Left lobe of liver (tissue), 2 donors: ENCODE measurements at regions not wholly inside any gene's neighbourhood (a gene's known extent, or its start where the extent isn't known, plus 50 kb on each side); places are given as distances from the start of the nearest gene placed in this dataset.

Source experiments
- ATAC-seq: fragments of 200-7000 bp; cut with Tn5 transposase; one replicate; pipeline ENCODE4 v1.9.1; 2020; ENCODE audit warnings: mild to moderate bottlenecking, moderate library complexity
- DNase-seq: peaks from one replicate; pipeline ENCODE4 v3.0.0-alpha.2; 2020; ENCODE audit warnings: low spot score
- donor health status: DM: no; HTN: no; CAD: no; lungs with moderate emphysema.
- donor health status: DM: no; HTN: yes; CAD: no.

DNA sequence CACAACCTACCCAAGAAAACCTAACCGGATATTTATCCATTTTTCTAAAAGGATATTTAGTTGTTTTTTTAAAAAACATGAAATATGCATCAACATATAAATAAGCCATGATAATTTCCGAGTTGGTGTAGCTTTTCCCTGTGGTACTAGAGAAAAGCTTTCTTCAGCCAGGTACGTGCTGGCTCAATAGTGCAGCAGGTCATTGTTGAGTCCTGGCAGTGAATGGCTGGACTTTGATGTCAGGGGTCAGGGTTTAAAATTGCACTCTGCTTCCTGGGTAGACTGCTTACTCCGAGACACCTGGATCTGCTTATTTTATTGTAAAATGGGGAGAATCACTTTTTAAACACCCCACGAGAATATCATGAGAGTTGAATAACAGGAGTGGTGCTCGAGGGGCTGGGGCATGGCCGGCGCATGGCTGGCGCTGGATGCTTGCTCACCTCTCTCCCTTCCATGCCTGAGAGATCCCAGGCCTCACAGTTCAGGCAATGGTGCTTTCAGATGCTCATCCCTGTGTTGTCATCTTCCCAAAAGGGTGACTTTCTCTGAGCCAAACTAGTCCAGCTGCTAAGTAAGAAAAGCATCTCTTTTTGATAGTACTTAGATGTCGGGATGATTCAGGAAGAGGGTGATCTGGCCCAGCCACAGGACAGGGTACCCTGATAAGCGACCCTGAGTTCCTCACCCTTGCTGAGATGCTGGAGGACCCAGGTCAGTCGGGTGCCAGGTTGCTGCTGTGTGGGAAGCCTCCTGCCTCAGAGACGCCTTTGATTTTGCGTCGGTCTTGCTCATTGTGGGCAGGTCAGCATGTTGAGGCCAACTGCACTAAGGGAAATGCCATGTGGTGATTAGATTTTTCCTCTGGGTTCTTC lies 269.1 kb upstream of the FOXQ1 start:
- peak; percentile 82 for ATAC-seq
- peak; percentile 68 for DNase-seq

DNA sequence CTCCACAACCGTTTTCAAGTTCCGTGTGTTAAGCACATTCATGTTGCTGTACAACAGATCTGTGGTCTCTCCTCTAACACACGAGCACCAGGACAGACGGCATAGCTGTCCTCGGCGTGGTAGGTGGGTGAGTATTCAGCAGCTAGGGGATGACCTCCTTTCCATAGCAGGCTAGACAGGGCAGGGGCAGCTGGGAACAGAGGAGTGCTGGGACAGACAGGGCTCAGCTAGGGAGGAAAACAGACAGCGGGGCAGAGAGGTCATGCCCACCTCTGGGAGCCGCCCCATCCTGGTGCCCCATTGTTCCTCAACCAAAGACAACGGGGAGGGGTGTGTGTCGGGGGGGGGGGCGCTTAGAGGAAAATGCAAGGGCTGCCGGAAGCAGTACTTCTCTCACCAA lies 271.5 kb upstream of the FOXQ1 start:
- ATAC-seq (no peak), DNase-seq (no peak)

DNA sequence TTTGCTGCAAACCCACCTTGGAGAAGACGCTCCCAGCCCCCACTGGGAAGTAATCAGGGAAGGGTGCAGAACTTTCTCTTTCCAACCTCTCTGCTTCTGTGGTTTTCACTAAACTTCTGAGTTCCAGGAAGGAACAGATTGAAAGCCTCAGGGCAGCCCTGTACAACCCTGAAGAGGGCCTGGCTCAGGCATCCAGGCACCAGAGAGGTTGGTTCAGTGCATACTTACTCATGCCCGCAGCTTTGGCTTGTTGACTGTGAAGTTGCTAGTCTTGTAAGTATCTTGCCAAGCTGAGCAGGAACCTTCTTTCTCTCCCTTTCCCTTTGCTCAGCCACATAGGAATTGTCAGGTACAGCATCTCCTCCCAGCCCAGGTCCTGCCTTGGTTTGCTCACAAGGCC lies 272.2 kb upstream of the FOXQ1 start:
- ATAC-seq = no peak
- DNase-seq = no peak

DNA sequence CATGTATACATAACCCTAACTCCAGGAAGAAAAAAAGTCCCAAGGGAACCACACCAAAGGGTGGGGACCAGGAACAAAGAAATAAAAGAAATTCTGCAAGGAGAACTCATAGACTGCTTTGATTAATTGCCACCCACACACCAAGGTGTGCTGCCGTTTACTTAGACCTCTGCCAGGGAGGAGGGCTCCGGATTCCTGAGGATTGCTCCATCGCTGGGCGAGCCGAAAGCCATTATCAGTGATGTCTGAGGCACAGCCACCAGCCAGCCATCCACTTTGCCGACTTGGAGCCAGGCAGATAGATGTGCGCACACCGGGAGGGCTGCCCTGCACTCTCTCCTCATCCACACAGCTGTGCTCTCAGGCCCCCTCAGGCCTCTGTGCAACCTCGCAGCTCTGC lies 272.7 kb upstream of the FOXQ1 start:
- ATAC-seq = no peak
- DNase-seq = no peak

DNA sequence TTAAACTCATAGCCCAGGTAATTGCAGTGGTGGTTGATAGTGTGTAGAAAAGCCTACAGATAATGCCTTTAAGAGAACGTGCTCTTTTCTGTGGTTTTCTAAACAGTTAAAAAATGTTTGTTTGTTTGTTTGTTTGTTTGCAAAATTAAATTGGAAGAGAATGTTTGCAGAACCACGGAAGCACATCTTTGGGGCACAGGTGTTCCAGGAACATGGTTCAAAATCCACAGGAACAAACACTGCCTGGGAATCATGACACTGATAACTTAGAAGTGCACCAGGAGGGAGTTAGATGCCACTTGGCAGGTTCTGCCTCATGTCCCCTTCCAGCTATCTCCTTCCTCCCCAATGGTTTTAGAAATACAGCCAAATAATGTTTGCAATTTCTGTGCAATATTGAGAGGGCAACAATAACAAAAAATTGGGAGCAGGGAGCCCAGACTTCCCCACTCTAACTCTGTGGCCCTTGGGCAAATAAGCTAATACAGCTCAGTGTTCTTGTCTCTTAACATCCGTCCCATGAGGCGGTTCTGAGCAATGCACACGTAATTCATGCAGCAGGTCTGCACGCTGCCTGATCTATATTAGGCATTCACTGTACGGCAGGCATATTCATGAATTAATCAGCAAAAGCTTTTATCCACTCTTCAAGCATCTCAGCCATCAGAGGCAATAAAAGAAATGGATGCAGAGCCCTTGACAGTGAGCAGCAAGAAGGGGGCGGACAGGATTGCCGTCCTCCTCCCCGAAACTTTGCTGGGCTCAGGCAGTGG lies 274.3 kb upstream of the FOXQ1 start:
- no peak for ATAC-seq
- no peak for DNase-seq

DNA sequence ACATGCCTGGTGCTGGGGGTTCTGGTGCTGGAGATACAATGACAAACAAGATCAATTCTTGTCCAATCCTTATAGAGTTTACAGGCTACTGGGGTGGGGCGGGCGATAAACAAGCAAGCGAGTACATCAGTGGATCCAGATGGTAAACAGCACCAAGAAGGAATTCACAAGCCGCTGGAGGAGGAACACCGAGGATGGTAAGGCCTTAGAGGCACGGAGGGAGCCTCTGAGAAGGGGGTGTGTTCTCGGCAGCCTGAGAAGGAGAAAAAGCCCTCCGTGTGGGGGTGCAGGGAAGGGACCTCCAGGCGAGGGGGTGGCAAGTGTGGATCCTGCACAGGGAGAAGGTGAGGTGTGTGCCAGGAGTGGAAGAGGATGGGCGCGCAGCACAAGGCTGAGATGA lies 276.5 kb upstream of the FOXQ1 start:
- no peak for ATAC-seq
- no peak for DNase-seq

DNA sequence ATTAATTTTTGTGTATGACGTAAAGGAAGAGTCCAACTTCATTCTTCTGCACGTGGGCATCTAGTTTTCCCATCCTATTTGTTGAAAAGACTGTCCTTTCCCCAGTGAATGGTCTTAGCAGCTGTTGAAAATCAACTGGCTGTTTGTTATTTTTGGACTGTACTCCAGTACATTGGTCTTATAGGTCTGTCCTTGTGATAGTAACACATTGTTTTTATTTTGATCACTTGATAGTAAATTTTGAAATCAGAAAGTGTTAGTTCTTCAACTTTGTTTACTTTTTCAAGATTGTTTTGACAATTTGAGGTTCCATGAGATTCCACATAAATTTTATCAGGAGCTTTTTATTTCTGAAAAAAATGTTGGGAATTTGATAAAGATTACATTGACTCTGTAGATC lies 280.2 kb upstream of the FOXQ1 start:
- no peak for ATAC-seq
- no peak for DNase-seq

DNA sequence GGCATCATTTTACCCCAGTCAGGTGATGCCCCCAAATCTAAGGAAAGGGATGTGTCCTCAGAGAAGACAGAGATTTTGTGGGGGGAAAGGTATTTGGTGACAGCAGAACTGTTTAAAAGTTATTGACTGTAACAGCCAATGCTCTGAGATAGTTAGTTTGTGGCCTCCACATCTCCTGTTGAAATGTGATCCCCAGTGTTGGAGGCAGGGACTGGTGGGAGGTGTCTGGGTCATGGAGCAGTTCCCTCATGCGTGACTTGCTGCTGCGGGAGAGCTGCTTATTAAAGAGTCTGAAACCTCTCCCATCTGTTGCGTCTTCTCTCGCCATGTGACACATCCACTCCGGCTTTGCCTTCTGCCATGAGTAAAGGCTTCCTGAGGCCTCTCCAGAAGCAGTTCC lies 282.8 kb upstream of the FOXQ1 start:
- no peak for DNase-seq
- no peak for ATAC-seq

DNA sequence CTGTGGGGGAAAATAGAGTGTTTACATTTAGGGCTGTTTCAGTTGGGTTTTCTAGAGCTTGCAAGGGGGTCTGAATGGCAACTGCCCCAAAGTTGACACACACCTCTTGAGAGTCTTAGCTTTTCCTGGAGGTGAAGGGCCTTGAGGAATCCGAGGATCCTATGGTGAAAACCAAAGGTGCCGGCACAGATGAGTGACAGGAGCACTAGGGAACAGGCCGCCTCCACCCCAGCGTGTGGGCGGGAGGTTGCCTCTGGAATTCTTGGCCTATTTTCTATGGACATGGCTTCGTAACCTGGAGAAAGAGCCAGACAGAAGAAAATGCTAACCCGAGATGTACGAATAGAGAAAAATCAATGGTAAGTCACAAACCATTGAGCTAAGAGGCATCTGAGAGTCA lies 283.2 kb upstream of the FOXQ1 start:
- DNase-seq (no peak), ATAC-seq (no peak)

DNA sequence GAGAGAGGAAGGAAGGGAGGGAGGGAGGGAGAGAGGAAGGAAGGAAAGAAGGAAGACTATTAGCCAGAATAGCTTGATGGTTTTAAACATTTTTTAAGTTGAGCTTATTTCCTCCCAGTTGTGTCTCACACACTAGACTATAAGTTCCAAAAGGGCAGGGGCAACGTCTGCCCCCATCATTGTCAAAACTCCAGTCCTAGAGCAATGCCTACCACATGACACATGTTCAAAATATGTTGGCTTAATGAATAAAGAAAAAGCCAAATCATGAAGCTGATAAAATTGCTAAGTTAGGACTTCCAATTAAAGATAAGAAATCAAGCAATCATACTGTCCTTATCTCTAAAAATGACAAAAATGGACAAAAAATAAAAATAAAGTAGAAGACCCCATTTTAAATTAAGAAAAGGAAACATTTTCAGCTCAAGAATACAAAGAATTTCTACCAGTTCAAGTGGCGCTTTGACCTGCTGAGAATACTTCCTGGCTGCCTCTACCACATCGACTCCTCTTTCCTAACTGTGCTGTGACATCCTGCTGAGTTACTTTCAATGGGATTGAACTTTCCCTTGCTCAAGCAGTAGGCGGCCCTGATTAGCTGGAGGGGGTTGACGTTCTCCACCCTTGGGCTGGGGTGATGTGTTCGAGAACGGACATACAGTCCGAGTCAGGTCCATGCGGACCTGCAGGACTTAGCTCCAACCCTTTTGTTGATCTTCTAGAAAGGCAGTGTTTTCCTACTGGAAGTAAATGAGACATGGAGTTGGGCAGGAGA lies 283.9 kb upstream of the FOXQ1 start:
- DNase-seq = no peak
- ATAC-seq = no peak

DNA sequence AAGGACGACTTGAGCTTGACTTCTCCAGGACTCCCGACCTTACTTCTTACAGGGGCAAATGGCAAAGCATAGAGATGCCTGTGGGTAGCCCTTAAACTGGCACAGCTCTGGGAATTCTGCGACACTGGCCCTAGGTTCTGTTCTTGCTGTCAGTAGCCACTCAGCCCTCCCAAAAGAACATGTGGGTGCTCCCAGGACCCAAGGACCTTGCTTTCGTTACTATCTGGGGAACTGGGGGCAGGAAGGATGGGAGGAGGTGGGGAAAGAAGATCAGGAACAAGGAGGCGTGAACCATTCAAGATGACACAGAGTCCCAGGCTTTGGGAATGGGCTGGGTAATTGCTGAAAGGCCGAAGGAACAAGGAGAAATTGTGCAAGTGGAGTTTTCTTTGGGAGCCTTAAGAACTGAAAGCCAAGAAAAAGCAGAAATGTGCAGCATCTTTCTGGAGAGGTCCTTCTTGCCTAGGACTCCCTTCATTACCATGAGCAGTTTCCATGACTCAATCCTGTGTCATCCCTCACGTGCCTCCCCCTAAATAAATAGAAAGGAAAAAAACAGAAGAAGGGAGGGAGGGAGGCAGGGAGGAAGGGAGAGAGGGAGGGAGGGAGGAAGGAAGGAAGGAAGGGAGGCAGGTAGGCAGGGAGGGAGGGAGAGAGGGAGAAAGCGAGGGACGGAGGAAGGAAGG lies 284.6 kb upstream of the FOXQ1 start:
- DNase-seq (no peak), ATAC-seq (no peak)

DNA sequence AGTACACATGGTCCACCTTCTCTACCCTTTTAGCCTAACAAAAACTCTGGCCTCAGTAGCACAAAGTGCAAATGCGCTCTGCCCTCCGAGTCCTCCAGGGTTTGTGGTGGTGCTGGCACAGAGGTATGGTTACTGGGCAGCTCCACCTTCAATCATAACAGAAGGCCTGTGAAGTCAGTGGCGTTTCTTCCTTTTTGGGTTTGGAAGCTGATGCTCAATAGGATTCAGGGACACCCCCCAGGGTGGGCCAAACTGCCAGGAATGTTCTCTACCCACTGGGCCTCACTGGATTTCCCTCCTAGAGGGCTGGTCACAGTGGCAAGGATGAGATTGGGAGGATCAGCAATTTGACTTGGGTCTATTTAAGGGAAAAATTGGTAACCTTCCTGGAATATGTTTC lies 286.1 kb upstream of the FOXQ1 start:
- DNase-seq (no peak), ATAC-seq (no peak)

DNA sequence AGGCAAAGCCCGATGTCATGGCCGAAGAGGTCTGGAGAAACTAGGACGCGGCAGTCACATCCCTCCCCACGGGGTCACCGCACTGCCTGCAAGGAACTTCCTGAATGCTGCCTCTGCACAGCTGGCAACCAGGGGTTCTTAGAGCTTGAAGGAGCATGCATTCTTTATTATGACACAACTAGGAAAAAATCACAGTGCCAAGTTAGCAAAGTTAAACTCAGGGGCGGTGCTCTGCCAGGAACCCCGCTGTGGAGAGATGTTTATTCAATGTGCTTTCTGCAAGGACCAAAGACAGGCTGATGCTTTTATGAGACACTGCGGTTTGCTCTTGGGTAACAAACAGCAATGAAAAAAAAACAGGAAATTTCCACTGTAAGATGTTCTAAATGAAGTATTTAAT lies 287.3 kb upstream of the FOXQ1 start:
- ATAC-seq (no peak), DNase-seq (no peak)

DNA sequence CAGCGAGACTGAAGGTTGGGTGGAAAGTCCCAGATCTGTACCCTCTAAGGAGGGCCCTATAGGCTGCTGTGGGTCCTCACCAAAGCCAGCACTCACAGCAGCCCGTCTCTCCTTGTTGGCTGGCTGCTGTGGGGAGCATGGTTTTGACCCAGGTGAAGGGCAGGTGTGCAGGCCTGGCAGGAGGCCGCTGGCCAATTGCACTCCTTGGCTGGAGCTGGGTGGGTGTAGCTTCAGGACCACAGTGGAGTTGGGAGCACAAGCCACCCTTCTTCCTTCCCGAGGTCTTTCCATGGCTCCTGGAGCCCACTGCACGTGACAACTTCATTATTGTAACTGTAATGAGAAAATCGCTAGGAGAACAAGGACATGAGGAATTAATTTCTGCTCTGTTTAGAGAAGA lies 287.7 kb upstream of the FOXQ1 start:
- ATAC-seq = no peak
- no peak for DNase-seq

DNA sequence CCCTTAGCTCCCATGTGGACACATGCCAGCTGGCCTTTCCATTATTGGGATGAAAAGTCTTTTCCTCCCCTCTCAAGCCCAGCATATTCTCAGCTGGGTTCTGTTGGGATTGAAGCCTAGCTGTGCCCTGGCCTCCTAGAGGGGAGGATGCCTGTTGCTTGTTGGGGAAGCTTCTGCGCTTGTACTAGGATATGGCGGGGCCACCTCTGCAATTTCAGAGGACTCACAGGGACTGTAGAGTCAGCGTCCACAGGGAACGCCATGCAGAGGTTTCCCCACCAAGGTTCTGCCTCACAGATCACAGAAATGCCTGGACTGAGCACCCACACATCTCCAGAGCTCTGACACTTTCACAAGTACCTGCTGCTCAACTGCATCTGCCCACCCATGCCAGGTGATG lies 288.7 kb upstream of the FOXQ1 start:
- ATAC-seq (no peak), DNase-seq (no peak)

DNA sequence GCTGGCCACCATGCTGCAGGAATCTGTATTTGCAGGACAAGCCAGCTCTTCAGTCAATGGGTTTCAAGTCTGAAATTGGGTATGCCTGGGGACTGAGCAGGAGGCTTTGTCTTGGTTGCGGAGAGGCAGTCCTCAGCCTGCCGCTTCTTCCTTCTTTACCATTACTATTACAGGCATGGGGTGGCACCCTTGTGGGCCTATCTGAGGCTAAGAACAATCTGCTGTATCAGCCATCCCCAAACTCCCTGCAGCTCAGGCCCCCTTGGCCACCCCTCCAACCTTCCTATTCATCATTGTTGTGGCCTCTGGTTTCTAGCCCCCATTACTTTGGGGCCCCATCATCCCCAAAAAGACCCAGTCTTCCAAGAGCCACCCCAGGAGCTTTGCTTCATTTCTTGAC lies 289.2 kb upstream of the FOXQ1 start:
- ATAC-seq = no peak
- no peak for DNase-seq

DNA sequence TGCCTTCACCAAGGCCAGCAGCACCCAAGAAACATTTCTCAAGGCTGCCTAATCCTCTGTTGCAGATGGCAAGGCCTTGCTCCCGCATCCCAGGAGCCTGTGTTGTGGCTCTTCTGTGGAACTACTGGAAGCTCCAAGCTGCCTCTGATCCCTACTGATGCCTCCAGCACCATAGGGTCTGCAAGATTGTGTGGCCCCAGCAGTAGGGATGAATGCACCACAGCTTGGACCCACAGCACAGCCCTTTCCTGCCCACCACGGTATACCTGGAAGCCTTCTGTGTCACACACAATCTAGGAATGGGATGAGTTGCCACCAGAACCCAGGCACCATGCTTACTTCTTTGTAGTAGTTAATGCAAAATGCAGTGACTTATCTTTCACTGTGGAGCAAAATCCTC lies 291.1 kb upstream of the FOXQ1 start:
- no peak for ATAC-seq
- no peak for DNase-seq

DNA sequence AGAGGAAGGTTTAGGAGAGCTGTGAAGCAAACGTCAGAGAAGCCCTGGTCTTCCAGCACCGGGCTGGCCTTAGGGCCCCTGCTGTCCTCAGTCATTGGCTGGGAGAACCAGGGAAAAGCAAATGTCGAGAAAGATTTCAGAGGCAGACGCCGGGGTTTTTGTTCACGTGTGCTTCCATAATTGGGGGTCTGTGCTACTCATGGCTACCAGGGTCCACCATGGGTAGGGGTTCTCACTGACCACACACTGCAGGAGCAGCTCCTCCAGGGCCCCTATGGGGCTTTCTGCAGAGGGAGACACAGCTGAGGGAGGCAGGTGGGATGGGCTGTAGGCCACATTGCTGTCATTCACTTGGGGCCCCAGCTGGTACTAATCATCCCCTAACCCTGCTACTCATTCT lies 291.8 kb upstream of the FOXQ1 start:
- DNase-seq (no peak), ATAC-seq (no peak)

DNA sequence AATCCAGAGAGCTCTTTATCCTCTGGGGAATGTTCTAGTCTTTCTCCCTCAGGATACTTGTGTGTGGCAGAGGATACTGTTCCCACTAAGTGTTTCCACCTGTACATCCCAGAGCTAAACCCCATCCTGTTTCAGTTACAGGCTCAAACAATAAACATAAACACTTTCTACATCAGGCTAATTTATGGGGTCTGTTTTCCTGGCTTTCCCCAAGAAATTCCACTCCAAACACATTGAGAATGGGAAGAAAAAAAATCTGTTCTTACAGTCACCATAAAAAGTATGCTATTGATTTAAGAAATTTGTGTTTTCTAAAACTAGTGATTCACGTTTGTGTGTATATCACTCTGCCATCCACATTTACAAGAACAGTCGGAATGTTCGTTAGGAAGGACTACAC lies 293.9 kb upstream of the FOXQ1 start:
- DNase-seq (no peak), ATAC-seq (no peak)

DNA sequence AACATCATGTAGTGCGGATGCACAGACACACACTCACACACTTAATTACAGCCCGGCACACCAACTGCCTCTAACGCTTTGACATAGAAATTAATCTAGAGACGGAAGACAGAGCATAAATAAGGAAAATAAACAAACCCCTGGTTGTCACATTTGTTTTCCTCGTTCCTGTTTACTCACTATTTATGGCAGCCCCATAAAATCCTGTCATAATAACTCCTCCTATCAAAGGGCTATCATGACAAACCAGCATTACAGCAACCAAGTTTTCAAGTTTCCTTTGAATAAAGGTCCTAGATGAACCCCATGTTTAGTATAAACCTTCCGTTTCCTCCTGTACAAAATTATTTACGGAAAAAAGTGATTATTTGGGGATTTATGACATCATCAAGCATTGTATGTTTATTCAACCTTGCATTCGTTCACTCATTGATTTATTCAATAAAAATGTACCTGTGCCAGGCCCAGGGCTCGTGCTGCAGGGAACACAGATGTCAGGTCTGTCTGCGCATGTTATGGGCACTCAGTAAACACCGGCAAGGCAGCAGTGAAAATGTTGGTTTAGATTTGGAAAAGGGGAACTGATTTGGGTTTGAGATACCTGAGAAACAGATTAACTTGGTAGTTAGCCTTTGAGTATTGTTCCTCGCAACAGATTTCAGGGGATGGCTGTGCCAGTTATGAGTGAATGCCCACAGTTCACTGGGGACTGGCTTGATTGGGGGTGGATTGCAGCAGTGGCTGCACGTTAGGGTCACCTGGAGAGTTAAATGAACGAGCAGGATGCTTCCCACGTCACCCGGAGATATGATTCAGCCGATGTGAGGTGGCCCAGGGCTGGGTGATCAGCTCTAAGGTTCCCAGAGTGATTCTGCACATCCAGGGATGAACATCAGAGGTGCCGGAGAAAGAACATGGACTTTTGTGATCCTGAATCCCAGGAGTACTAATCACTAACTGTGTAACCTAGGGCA lies 295.3 kb upstream of the FOXQ1 start:
- no peak for ATAC-seq
- no peak for DNase-seq
